Motor neuron (in vitro differentiated cells): ENCODE measurements at regions not wholly inside any gene's neighbourhood (a gene's known extent, or its start where the extent isn't known, plus 50 kb on each side); places are given as distances from the start of the nearest gene placed in this dataset.

ENCODE experiments used
- ATAC-seq, 8 experiments: fragments of 200-7000 bp; cut with Tn5 transposase; replicated peaks in 6 of 8; 2 replicates each; pipeline ENCODE4 v1.8.0; 2021; ENCODE audit warnings: mild to moderate bottlenecking in 8 of 8, moderate library complexity in 8 of 8
- H3K27ac ChIP-seq, 2 donors: fragments of 250-450 bp; sonication (Bioruptor Pico); 2 replicates each; pipeline ENCODE4 v1.9.0; 2021; ENCODE audit warnings: antibody characterized with exemption in 2 of 2, mild to moderate bottlenecking in 2 of 2, moderate library complexity in 1 of 2
- H3K4me1 ChIP-seq, 2 donors: fragments of 250-450 bp; sonication (Bioruptor Pico); replicated peaks in 1 of 2; 2 replicates each; pipeline ENCODE4 v1.6.1; 2021; ENCODE audit warnings: antibody characterized with exemption in 2 of 2, mild to moderate bottlenecking in 2 of 2, moderate library complexity in 1 of 2
- H3K4me3 ChIP-seq, 5 donors: fragments of 250-450 bp; sonication (Bioruptor Pico); 2 replicates each; pipeline ENCODE4 v1.9.0; 2021; ENCODE audit warnings: antibody characterized with exemption in 5 of 5, mild to moderate bottlenecking in 5 of 5, moderate library complexity in 4 of 5
- WGBS, 10 experiments: fragments of 450-650 bp; shearing (Covaris generic); methylation state at CpG; one replicate each; pipeline ENCODE4 v1.0.0; 2022; 5-methylcytosine and 5-hydroxymethylcytosine counted together
- in situ Hi-C, 9 experiments: fragments of 400-800 bp; cut with MboI; loops; one replicate each; pipeline ENCODE4 v1.15.0; 2021; ENCODE audit warnings: low sequenced_read_pairs in 9 of 9, low pct_unique_long_range_greater_than_20kb in 2 of 9; ENCODE audit not compliant: unreplicated experiment in 9 of 9

- H3K27ac ChIP-seq: no peak overlapping the region
- ATAC-seq: no peak
- H3K4me3 ChIP-seq: no peak overlapping the region
- 78 to 100% (median 83%) methylated on average over 1 to 3 of the region's 5 CpGs; no CpG with 5 or more reads in 5 of the 10 experiments for WGBS, 10 experiments
- in situ Hi-C loops: no loop called here
- H3K4me1 ChIP-seq: peaks cover 20 to 32% of the 10 kb centered on the region in 2 donors
Observed at GRCh38 chr10:78956391-78956790, 112.4 kb upstream of the ZMIZ1 start.

GRCh38 chr10:78957471-78958039 lies 111.2 kb upstream of the ZMIZ1 start:
- in situ Hi-C loops: no loop called here
- peaks cover 8 to 20% of the 10 kb centered on the region in 2 donors for H3K4me1 ChIP-seq
- ATAC-seq: peak in 1 of 8 experiments; percentile 59
- WGBS, 10 experiments: 0 to 100% (median 80%) methylated on average over 1 to 2 of the region's 2 CpGs; no CpG with 5 or more reads in 3 of the 10 experiments
- no peak overlapping the region for H3K4me3 ChIP-seq
- no peak overlapping the region for H3K27ac ChIP-seq

- ATAC-seq: no peak
- no peak overlapping the region for H3K27ac ChIP-seq
- H3K4me3 ChIP-seq: no peak overlapping the region
- WGBS, 10 experiments: 67 to 100% (median 83%) methylated on average over 1 to 8 of the region's 10 CpGs; no CpG with 5 or more reads in 4 of the 10 experiments
- in situ Hi-C loops: no loop called here
- H3K4me1 ChIP-seq: peaks cover 0 to 23% of the 10 kb centered on the region in 2 donors
Observed at GRCh38 chr10:78959217-78959923, 109.4 kb upstream of the ZMIZ1 start.

GRCh38 chr10:78959924-78960285 lies 108.9 kb upstream of the ZMIZ1 start:
- in situ Hi-C loops: no loop called here
- no peak overlapping the region for H3K27ac ChIP-seq
- ATAC-seq: no peak
- H3K4me3 ChIP-seq: no peak overlapping the region
- peaks cover 5 to 28% of the 10 kb centered on the region in 2 donors for H3K4me1 ChIP-seq
- WGBS, 10 experiments: 48 to 93% (median 74%) methylated on average over 1 to 3 of the region's 3 CpGs; no CpG with 5 or more reads in 5 of the 10 experiments

GRCh38 chr10:78960316-78960800 lies 108.4 kb upstream of the ZMIZ1 start:
- in situ Hi-C loops: no loop called here
- peak in 7 of 8 experiments; percentile 11 to 51 (median 34) for ATAC-seq
- WGBS, 10 experiments: 22 to 86% (median 49%) methylated on average over 1 to 5 of the region's 7 CpGs; no CpG with 5 or more reads in 4 of the 10 experiments

GRCh38 chr10:78961760-78962159 lies 107.0 kb upstream of the ZMIZ1 start:
- WGBS, 10 experiments: 87 to 100% (median 100%) methylated on average over 1 to 4 of the region's 4 CpGs; no CpG with 5 or more reads in 5 of the 10 experiments
- H3K4me1 ChIP-seq: peaks cover 9 to 34% of the 10 kb centered on the region in 2 donors
- in situ Hi-C loops: no loop called here
- no peak overlapping the region for H3K4me3 ChIP-seq
- ATAC-seq: no peak
- H3K27ac ChIP-seq: no peak overlapping the region

More at GRCh38 chr10:78960316-78960800, 108.4 kb upstream of the ZMIZ1 start:
- Histone ChIP-seq H3K27ac (no peak overlapping the region), H3K4me3 (no peak overlapping the region), H3K4me1 (peaks cover 9 to 33% of the 10 kb centered on the region in 2 donors)

- H3K4me3 ChIP-seq: no peak overlapping the region
- H3K4me1 ChIP-seq: peaks cover 9 to 34% of the 10 kb centered on the region in 2 donors
- H3K27ac ChIP-seq: peak overlapping the region in 1 of 2 donors; percentile 13
- 0 to 96% (median 80%) methylated on average over 1 to 7 of the region's 27 CpGs; no CpG with 5 or more reads in 3 of the 10 experiments for WGBS, 10 experiments
- in situ Hi-C loops: no loop called here
- peak in 3 of 8 experiments; percentile 40 to 73 (median 63) for ATAC-seq
Observed at GRCh38 chr10:78963074-78964034, 105.4 kb upstream of the ZMIZ1 start.

- WGBS, 10 experiments: 40 to 95% (median 73%) methylated on average over 1 to 3 of the region's 5 CpGs; no CpG with 5 or more reads in 7 of the 10 experiments
- in situ Hi-C loops: no loop called here
- Histone ChIP-seq H3K4me3 (no peak overlapping the region), H3K4me1 (peaks cover 12 to 37% of the 10 kb centered on the region in 2 donors), H3K27ac (peak overlapping the region; percentile 3 to 56)
- ATAC-seq: peak in 5 of 8 experiments; percentile 10 to 23 (median 18)
Observed at GRCh38 chr10:78964274-78964951, 104.4 kb upstream of the ZMIZ1 start.

- peaks cover 15 to 44% of the 10 kb centered on the region in 2 donors for H3K4me1 ChIP-seq
- in situ Hi-C loops: no loop called here
- 15 to 95% (median 50%) methylated on average over 1 to 8 of the region's 17 CpGs; no CpG with 5 or more reads in 7 of the 10 experiments for WGBS, 10 experiments
- peak in 5 of 8 experiments; percentile 88 to 91 (median 89) for ATAC-seq
- H3K4me3 ChIP-seq: no peak overlapping the region
- H3K27ac ChIP-seq: peak overlapping the region; percentile 3 to 56
Observed at GRCh38 chr10:78964952-78965633, 103.7 kb upstream of the ZMIZ1 start.

- 75 to 91% methylated on average over 2 to 6 of the region's 11 CpGs; no CpG with 5 or more reads in 8 of the 10 experiments for WGBS, 10 experiments
- peak overlapping the region in 1 of 2 donors; percentile 30 for H3K27ac ChIP-seq
- ATAC-seq: no peak
- in situ Hi-C loops: no loop called here
- H3K4me3 ChIP-seq: no peak overlapping the region
- H3K4me1 ChIP-seq: peaks cover 15 to 39% of the 10 kb centered on the region in 2 donors
Observed at GRCh38 chr10:78966182-78966787, 102.5 kb upstream of the ZMIZ1 start.

GRCh38 chr10:78966844-78967488 lies 101.8 kb upstream of the ZMIZ1 start:
- no peak for ATAC-seq
- 92 to 100% (median 97%) methylated on average over 2 to 6 of the region's 8 CpGs; no CpG with 5 or more reads in 5 of the 10 experiments for WGBS, 10 experiments
- H3K27ac ChIP-seq: no peak overlapping the region
- H3K4me1 ChIP-seq: peaks cover 18 to 45% of the 10 kb centered on the region in 2 donors
- no peak overlapping the region for H3K4me3 ChIP-seq
- in situ Hi-C loops: no loop called here
